GM19043 (cell line): ENCODE measurements at regions not wholly inside any gene's neighbourhood (a gene's known extent, or its start where the extent isn't known, plus 50 kb on each side); places are given as distances from the start of the nearest gene placed in this dataset.

Source experiments
- ATAC-seq: cut with Tn5 transposase; IDR thresholded peaks from one replicate; pipeline ENCODE4 v1.9.1; 2021; ENCODE audit warnings: low read depth; ENCODE audit not compliant: unreplicated experiment

DNA sequence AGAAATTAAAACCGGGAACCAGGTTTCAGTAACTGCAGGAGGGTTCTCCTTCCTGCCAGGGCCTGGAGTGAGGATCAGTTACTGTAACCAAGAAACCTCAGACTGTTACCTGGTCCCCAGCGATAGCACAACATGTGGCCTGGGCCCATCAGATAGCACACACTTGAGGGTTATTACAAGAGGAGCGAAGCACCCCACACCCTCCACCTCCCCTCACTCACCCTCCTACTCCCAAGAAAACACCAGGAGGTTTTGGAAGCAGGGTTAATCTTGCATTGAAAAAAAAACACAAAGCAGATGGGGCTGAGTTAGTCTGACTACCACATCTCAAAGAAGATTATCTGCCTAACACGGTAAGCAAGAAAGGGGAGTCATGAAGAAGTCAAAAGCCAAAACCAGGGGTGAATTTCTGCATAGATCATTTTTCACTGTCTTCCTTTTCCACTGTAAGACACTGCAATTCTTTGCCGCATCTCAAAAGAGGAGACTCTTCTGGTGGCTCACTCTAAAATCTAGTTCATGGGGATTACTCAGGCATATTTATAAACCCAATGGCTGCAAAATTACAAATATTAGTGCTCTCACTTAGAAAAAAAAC, 75.9 kb upstream of the DOCK9 start:
- no peak for ATAC-seq

DNA sequence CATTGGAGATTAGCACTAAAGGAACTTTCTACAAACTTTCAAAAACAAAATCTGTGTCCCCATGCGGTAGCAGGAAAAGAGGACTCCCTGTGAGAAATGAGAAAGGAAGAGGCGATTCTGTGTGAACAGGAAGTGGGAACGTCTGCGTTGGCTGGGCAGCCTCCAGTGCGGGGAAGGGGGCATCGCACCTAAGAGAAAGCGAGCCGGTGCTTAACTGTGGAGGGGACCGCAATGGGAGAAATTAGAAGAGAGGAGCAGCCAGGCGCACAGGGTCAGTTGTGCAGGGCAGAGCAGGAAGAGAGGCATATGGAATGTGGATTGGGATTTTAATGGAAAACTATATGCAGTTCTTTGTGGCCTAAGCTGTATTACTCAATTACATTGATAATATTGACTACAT, 77.4 kb upstream of the DOCK9 start:
- ATAC-seq: no peak

DNA sequence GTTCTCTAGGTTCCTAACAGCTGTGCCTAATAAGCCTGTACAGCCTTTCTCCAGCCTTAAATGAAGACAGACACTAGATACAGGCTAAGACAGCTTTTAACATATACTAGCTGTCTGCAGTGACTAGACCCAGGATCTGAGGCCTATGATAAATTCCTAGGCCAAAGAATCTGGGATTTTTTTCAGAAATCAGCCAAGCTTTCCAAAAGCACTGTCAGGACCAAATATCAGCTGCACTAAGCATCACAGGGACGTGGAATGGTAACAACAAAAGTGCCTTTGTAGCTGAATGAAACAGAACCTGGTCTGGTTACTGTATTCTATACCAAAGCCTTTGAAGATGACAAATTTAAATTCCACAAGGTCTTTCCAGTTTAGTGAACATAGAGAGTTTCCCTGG, 77.9 kb upstream of the DOCK9 start:
- no peak for ATAC-seq

DNA sequence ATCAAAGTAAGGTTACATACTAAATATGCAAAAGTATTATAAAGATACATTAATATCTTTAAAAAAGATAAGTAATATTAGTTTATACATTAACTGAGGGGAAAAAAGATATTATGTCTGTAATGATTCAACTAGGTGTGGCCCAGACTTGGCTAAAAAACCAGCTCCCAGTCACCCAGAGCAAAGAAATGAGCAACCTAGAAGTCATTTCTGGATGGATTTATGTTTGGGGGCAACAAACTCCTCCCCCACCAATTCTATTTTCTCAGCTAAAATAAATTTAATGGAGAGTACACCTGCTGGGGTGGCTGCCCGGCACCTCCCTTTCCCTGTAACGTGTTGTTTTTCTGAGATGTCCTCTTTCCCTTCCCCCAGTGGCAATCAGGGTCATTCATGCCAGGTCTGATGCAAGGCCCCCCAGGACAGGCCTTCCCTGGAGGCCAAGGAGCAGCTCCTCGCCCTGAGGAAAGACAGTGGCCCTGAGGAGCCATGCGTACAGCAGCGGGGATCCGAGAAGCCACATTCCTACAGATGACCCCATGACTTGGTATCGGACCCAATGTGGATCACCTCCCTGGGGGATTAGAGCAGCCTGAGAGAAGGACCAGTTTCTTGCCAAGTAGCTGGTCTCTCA, 78.6 kb upstream of the DOCK9 start:
- no peak for ATAC-seq

DNA sequence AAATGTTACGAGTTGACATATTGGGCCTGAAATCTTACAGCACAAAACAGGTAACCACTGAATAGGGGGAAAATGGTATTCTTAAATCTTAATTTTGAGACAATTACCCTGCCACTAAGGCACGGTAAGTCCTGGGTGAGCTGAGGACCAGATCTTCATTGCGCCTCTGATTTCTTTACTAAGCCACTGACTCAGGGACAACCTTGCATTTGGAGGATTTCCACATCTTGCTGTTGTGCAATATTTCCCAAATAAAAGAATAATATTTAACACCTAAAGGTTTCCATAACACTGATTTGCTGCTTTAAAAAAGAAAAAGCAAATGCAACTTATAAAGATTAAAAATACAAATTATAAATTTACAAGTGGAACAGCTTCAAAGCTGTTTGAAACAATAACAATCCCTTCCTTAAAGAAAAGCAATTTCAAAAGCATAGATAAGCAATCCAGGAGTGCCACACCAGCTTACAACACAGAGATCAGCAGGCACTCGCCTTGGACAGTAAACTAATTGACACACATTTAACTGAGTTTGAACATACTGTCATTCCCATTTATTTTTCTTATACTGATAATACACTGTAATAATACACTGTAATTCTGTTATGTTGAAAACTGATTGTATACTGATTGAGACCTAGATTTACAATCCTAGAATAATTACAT, 79.6 kb upstream of the DOCK9 start:
- no peak for ATAC-seq

DNA sequence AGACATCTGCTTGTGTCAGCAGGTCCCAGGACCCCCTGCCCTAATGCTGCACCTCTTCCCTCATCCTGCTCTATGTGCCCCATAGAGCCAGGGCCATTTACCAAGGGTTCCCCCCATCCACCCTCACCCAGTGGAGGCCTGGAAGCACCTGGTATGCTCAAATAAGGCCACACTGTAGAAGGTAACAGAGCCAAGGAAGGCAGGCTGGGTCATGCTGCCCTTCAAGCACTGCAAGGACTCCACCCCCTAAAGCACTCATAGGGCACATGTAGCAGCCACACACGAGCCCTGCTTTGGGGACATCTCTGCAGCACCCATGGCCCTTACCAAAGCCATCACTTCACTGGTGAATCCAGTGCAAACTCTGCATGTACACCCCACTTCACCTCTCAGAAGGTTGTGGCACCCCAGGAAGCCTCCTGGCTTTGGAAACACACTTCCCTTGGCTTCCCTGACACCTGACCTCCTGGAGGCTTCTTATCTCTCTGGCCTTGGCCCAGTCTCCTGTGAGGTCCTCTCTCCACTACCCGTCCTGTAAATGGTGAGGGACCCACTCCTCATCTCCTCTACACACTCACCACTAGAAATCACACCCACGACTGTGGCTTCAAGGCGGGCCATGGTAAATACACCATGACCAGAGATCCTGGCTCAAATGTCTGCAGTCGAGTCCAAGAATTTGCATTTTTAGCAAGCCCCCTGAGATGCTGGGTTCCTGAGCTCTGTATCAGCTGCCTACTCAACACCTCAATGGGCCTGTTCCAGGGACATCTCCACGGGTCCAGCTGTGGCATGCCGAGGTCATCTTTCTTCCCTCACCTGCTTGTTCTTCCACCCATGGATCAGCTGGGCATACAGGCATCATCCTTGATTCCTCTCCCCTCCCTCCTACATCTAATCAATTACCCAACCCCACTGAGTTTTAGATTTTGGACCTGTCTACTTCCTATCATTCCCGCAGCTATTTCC, 80.9 kb upstream of the DOCK9 start:
- no peak for ATAC-seq

DNA sequence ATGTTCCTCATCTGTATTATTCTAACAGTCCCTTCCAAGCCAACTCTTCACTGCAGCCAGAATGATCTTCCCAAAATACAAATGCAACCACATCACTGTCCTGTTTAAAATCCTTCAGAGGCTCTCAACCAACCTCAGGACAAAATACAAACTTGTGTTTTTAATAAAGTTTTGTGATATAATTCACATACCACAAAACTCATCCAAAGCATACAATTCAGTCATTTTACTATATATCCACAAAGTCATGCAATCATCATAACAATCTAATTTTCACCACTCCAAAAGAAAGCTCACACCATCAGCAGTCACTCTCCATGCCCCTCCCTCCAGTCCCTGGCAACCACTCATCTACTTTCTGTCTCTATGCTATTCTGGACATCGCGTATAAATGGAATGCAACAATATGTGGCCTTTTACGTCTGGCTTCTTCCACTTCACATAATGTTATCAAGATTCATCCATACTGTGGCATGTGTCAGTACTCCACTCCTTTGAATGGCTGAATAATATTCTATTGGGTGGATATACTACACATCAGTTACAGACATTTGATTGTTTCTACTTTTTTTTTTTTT, 81.7 kb upstream of the DOCK9 start:
- ATAC-seq: no peak

DNA sequence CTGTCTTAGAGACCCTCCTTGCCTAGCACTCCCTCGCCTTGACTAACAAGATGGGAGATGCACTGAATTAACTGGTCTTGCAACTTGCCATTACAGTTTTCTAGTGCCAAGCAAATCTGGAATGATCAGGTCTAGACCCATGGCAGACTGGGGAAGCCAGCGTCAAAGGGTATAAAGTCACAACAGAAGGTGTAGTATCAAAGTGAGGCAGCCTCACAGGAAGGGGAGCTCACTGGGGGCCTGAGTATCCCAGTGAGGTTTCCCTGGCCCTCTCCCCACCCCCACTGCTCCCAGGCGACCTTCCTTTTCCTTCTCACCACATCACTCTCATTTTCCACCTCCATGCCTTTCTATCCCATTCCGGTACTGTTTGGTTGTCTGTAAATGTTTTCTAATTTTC, 83.5 kb upstream of the DOCK9 start:
- no peak for ATAC-seq

DNA sequence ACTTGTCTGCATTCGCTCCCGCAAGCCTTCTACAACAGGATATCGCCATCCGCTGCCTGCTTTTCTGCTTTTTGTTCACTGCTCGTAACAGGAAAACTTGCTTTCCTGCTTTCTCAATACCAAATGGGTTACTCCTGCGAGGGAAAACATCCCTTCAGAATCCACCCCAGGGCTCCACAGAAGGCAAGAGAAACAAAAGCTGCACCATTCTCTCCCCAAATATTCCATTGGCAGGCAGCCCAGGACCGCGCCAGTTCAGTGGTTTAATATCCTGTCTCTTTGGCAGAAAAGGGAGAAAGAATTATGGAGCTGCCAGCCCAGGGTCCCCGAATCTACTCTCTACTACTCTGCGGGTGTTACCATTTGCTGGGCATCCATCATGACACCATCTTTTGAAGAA, 84.7 kb upstream of the DOCK9 start:
- ATAC-seq: no peak

DNA sequence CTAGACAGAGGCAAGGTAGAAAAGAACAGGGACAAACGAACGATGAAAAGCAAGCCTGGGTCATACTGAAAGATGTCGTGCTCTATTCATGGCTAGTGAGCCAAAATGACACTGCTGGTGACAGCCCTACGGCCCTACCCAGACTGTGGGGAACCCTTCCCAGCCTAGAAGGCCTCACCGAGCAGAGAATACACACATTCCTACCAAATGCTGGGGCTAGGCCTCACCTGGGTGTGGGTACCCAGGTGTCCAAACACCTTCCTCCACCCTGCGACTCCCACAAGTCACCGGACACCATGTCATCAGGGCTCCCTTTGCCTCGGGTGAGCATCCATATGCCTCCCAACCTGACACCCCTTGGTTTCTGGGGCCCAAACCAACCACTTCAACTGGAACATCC, 85.3 kb upstream of the DOCK9 start:
- no peak for ATAC-seq

DNA sequence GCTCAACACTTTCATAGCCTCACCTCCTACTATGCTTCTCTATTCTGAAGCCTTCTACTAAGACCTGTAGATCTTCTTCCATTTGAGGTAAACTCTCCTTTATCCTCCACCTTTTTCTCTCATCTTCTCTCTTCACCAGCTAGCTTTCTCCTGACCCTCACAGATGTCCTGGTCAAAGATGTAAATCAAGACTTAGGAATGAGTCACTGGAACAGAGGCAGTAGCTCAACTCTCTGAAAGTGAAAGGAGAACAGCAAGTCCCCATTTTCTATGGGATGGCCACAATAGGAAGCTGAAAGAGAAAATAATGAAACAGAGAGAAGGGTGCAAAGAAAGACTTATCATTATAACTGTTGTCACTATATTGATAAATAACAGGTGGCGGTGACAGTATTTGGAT, 86.1 kb upstream of the DOCK9 start:
- no peak for ATAC-seq

DNA sequence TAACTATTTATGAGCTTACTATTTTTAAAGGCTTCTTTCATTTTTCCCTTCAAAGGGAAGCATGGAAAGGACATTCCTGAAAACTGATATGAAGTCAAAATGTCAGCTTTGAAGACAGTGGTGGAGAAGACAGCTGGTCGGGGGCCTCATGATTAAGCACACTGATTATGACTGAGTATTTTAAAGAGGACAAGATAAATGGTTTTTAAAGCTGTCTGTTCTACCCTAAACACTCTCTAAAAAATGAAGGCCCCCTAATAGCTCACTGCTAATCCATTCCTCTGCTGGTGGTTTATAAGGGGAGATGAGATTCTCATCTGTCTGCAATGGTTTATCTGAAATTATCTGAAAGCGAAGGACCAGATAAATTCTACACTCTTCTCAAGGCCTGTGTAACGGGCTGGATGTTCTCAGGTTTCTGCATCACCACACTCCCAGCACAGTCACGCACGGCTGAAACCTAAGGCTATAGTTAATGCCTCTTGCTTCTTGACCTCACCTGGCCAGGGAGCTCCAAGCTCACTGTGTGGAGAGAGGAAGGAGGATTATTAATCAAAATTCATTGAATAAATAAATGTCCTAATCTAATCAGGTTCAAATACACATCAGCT, 86.9 kb upstream of the DOCK9 start:
- no peak for ATAC-seq

DNA sequence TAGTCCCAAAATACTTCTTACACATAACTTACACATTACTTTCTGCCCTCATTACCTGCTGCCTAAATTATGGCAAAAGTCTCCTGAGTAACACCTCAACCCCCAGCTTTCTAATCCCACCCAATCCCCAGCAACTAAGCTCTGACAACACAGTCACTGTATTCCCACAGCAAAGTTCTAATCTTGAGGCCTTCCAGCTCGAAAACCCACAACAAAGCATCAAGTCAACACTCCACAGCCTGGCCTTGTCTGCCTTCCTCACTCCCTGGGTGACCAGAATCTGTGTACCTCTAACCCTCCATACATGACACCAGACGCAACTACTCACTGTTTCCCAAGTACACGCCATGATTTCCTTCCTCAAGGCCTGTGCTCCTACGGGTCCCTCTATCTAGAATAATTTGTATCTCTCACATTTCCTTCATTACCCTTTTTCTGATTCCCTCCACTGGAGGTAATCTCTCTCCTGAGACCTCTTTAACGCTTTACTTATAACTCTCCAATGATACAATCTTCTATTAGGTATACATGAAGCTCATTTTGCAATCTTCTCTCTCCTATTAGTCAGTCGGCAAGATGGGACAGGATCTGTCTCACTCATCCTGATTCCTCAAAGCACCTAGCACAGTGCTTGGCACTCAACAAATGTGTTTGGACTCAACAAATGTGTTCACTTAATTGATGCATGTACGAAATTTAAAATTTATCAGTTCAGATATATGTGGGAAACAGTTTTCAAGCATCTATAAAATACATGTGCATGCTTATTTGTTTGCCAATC, 87.6 kb upstream of the DOCK9 start:
- no peak for ATAC-seq

DNA sequence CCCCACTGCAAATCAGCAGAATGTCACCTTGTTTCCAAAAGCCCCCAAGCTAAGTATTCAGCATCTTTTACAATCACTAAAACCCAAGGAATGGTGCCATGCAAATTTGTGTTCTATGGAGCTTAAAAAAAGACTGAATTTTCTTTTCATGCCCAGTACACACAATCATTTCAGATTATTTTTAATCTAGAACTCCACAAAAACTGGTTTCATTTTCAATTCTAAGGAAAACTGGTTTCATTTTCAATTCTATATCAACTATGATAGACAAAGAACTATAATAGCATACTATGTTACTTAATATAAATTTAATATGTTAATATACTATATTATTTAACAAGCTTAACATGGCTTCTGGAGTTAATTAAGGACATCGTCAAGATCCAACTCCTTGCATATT, 88.4 kb upstream of the DOCK9 start:
- ATAC-seq: no peak

DNA sequence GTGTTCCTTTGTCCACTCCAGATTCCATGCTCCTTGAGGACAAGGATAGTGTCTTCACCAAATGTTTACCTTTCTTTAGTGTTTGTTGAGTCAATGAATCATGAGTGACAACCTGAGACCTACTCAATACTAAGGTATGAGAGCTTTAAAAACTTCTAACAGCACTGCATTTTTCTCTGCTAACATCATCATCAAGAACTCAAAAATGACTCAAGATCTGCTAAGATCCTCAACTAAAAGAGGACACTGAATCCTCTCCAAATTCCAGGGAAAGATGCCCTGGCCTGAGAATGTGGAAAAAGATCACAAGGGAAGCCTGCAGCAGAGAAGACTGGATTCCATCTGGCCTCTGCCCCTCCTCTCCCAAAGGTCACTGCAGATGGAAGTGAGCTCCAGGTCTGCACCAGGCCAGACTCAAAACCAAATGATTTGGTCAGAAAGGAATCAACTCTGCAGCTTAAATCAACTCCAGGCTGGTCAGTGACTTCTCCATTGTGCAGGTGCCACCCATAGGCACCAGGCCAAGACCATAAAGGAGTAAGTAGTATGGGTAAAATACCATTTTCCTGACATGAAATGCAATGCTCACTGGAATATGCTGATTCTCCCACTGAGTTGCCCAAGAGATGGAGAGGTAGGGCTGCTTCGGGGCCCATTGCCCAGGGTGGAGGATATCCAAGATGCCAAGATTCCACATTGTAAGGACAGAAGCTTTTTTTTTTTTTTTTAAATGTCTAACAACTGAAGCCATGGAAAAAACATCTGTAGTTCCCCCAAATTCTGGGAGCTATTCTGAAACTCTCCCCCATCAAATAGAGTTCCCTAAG, 89.5 kb upstream of the DOCK9 start:
- no peak for ATAC-seq

DNA sequence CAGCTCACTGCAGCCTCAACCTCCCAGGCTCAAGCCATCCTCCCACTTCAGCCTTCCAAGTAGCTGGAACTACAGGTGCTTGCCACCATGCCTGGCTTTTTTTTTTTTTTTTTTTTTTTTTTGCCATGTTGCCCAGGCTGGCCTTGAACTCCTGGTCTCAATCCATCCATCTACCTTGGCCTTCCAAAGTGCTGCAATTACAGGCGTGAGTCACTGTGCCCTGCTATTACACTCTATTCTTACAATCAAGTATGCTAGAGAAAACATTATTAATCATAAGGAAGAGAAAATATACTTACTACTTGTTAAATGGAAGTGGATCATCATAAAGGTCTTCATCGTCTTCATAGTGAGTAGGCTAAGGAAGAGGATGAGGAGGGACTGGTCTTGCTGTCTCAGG, 93.3 kb upstream of the DOCK9 start:
- no peak for ATAC-seq

DNA sequence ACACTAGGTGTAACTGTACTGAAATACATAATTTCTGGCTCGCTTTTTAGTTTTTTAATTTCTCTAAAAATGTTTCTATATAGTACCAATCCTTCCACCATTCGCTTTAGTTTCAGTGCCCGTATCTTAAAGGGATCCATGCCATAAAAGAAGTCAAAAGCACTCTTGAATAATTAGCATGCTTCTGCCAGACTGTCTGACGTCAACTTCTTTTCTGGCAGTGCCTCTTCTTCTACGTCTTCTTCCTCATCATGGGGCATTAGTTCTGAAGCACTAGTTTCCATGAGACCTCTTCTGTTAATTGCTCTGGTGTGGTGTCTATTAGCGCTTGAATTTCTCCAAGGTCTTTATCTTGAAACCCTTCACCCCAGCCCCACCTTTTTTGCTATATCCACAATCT, 93.8 kb upstream of the DOCK9 start:
- no peak for ATAC-seq

DNA sequence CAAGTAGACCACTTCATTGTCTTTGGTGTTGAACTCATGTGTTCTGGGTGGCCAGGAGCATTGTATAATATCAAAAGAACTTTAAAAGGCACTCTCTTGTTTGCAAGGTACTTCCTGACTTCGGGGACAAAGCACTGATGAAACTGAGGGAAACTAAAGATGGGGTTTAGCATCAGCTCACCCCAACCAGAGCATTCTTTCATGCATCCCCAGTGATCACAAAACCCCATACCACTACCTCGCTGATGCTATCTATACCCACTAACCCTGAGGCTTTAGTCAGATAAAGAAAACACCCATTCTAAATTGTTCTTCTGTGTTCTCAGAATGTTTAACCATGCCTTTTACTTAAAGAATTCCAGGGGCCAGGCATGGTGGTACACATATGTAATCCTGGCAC, 94.5 kb upstream of the DOCK9 start:
- no peak for ATAC-seq

DNA sequence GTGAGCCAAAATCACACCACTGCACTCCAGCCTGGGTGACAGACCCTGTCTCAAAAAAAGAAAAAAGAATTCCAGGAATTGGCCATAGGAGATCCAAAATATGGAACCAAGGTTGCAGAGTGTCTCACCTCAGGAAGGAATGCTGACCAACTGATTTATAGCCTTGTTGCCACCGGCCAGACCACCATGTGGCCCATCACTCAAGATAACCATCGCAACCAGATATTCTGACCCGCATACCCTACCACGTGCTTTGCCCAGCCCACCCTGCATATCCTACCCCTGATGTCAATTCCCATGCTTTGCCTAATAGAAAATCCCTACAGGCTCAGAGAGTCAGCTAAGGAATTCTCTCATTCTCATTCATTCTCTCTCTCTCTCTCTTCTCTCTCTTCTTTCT, 95.1 kb upstream of the DOCK9 start:
- ATAC-seq: no peak
